T-cell (primary cell): ENCODE measurements at regions not wholly inside any gene's neighbourhood (a gene's known extent, or its start where the extent isn't known, plus 50 kb on each side); places are given as distances from the start of the nearest gene placed in this dataset.

Experiments used
- ATAC-seq, 4 experiments: fragments of 200-7000 bp in 3 of 4; fragments of 150-1000 bp in 1 of 4; cut with Tn5 transposase; replicated peaks in 1 of 4; 1 replicate in 3 of 4; 2 replicates in 1 of 4; pipeline ENCODE4 v1.10.0; 2021; ENCODE audit warnings: moderate library complexity in 3 of 4, mild to moderate bottlenecking in 2 of 4, moderate number of reproducible peaks in 1 of 4
- CTCF ChIA-PET, 2 donors: fragments of 300-600 bp; sonication (Branson Sonifier 250); formaldehyde crosslinking; loops; one replicate each; lab custom pipeline; 2022; ENCODE audit warnings: antibody characterized with exemption in 2 of 2; lab: Charles Lee
- POLR2A ChIA-PET, 2 donors: fragments of 300-600 bp; sonication (Branson Sonifier 250); formaldehyde crosslinking; loops; one replicate each; lab custom pipeline; 2022; ENCODE audit warnings: antibody characterized with exemption in 2 of 2; lab: Charles Lee
- DNase-seq, 35 experiments: peaks; one replicate each; pipeline versions ENCODE4 v3.0.0 to v3.0.0-alpha.2; 2013 to 2023
- H3K27ac ChIP-seq: one replicate; pipeline ENCODE4 v1.5.1; 2013; ENCODE audit warnings: low read length
- H3K27me3 ChIP-seq, 2 experiments: replicated peaks in 1 of 2; 1 replicate in 1 of 2; 2 replicates in 1 of 2; pipeline versions ENCODE4 v1.6.1 to v1.7.0; 2013; ENCODE audit warnings: low read length in 1 of 2, mixed read lengths in 1 of 2; ENCODE audit not compliant: control insufficient read depth in 2 of 2, insufficient read depth in 2 of 2; ENCODE audit errors: extremely low read depth in 1 of 2
- H3K36me3 ChIP-seq, 2 donors: 1 replicate in 1 of 2; 2 replicates in 1 of 2; pipeline versions ENCODE4 v1.6.1 to v1.7.0; 2013; ENCODE audit warnings: low read length in 1 of 2; ENCODE audit not compliant: control insufficient read depth in 2 of 2, insufficient read depth in 1 of 2; ENCODE audit errors: extremely low read depth in 1 of 2
- H3K4me1 ChIP-seq, 2 experiments: 1 replicate in 1 of 2; 2 replicates in 1 of 2; pipeline versions ENCODE4 v1.6.1 to v1.7.0; 2013; ENCODE audit warnings: low read length in 2 of 2, mixed read lengths in 1 of 2; ENCODE audit not compliant: insufficient read depth in 2 of 2, control insufficient read depth in 1 of 2; ENCODE audit errors: extremely low read depth in 1 of 2
- H3K4me3 ChIP-seq, 2 donors: 1 replicate in 1 of 2; 2 replicates in 1 of 2; pipeline versions ENCODE4 v1.5.1 to v1.7.0; 2013; ENCODE audit warnings: mild to moderate bottlenecking in 2 of 2, low read length in 1 of 2, moderate library complexity in 1 of 2; ENCODE audit not compliant: control insufficient read depth in 1 of 2; ENCODE audit errors: extremely low read depth in 1 of 2
- H3K9me3 ChIP-seq: 2 replicates; pipeline ENCODE4 v1.7.0; 2013
- H3K27ac Mint-ChIP-seq, 2 donors: one replicate each; pipeline ENCODE4 v1.8.0; 2020 to 2021; ENCODE audit warnings: mild to moderate bottlenecking in 2 of 2, mixed read lengths in 2 of 2
- H3K27me3 Mint-ChIP-seq, 2 donors: one replicate each; pipeline ENCODE4 v1.8.0; 2021 to 2022; ENCODE audit warnings: mixed read lengths in 2 of 2
- H3K36me3 Mint-ChIP-seq: one replicate; pipeline ENCODE4 v1.8.0; 2021; ENCODE audit warnings: mixed read lengths
- H3K4me1 Mint-ChIP-seq, 3 donors: one replicate each; pipeline ENCODE4 v1.8.0; 2020 to 2022; ENCODE audit warnings: mixed read lengths in 3 of 3, mild to moderate bottlenecking in 1 of 3
- H3K4me3 Mint-ChIP-seq, 3 donors: one replicate each; pipeline ENCODE4 v1.8.0; 2020 to 2022; ENCODE audit warnings: mild to moderate bottlenecking in 3 of 3, mixed read lengths in 3 of 3, moderate library complexity in 3 of 3
- H3K9me3 Mint-ChIP-seq, 3 donors: one replicate each; pipeline ENCODE4 v1.8.0; 2020 to 2022; ENCODE audit warnings: mixed read lengths in 3 of 3
- WGBS: methylation state at CpG from one replicate; pipeline ENCODE4 v1.1.5; 2013; ENCODE audit warnings: missing lambda C conversion rate; ENCODE audit not compliant: insufficient coverage; 5-methylcytosine and 5-hydroxymethylcytosine counted together

DNA sequence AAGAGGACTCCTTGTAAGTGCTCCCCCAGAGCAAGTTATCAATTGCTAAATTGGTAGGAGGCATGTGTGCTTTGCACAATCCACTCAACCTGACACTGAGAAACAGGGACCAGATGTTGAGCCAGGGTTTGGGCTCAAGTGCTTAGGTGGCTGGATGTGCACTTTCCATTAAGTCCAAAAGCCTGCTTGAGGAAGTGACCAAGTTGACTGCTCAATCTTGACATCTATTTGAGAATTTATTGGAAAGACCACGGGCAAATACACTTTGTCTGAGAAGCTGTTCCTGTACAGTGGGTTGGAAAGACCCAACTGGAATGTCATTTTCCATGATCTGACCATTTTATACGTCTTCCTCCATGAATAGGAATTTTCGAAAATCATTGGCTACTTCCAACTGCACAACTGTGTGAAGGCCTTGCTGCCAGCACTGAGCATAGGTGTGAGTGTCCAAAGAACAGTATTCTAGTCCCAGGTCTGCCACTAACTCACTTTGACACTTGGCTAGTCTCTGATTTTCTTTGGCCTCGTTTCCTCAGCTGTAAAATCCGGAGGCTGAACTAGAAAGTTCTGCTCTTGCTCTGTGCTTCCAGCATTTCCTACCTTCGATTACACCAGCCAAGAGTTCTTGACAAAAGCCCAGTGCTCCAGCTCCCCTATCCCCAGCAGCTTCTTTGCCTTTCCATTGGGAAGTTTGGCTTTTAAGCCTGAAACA lies 186.9 kb upstream of the ECI2 start:
- POLR2A ChIA-PET = no interaction called here
- ATAC-seq (no peak), DNase-seq (no peak)
- WGBS = 78% methylated on average over 4 of the region's 6 CpGs
- H3K4me1 Mint-ChIP-seq = no peaks in the 10 kb centered on the region
- no peak overlapping the region for H3K27ac Mint-ChIP-seq
- H3K4me1 ChIP-seq = no peaks in the 10 kb centered on the region
- no peaks in the 10 kb centered on the region for H3K9me3 Mint-ChIP-seq
- H3K27me3 ChIP-seq = peaks cover 0 to under 1% of the 10 kb centered on the region in 2 experiments
- H3K27ac ChIP-seq = no peak overlapping the region
- CTCF ChIA-PET = interaction anchor here in 1 of 2 donors (0.5 kb wide), 1 partner anchor 275 kb away, joined by 3 read pairs; no protein-coding TSS in a partner anchor
- H3K36me3 Mint-ChIP-seq = no peaks in the 10 kb centered on the region
- no peak overlapping the region for H3K4me3 Mint-ChIP-seq
- peaks cover 32 to 34% of the 10 kb centered on the region in 2 donors for H3K27me3 Mint-ChIP-seq
- H3K4me3 ChIP-seq = no peak overlapping the region
- no peaks in the 10 kb centered on the region for H3K9me3 ChIP-seq
- no peaks in the 10 kb centered on the region for H3K36me3 ChIP-seq

DNA sequence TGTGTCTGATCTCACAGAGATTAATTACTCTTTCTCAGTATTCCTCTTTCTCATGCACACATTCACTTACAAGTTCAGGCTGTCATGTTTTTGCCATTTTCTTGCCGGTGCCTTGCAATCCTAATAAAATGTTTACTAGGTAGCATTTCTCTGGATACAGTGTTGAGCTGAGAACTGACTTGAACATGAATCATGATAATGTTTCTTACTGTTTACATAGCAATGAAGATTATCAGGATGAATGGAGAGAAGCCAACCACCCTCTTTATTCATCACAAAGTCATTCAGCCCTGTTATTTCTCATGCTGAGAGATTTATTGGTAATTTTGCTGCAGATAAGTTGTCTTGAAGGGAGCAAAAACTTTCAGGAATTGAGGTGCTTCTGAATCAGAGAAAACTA lies 185.5 kb upstream of the ECI2 start:
- no peak overlapping the region for H3K4me3 ChIP-seq
- H3K4me1 ChIP-seq = no peaks in the 10 kb centered on the region
- Mint-ChIP-seq H3K27me3 (peaks cover 30 to 37% of the 10 kb centered on the region in 2 donors), H3K4me1 (no peaks in the 10 kb centered on the region), H3K27ac (no peak overlapping the region), H3K36me3 (no peaks in the 10 kb centered on the region), H3K4me3 (no peak overlapping the region), H3K9me3 (peaks cover 0 to 2% (median 0%) of the 10 kb centered on the region in 3 donors)
- no CpG with 5 or more reads among the region's 1 CpG for WGBS
- H3K27ac ChIP-seq = no peak overlapping the region
- ChIA-PET POLR2A (no interaction called here), CTCF (no interaction called here)
- H3K9me3 ChIP-seq = no peaks in the 10 kb centered on the region
- H3K36me3 ChIP-seq = no peaks in the 10 kb centered on the region
- no peak for ATAC-seq
- peaks cover 0 to 7% of the 10 kb centered on the region in 2 experiments for H3K27me3 ChIP-seq
- no peak for DNase-seq

DNA sequence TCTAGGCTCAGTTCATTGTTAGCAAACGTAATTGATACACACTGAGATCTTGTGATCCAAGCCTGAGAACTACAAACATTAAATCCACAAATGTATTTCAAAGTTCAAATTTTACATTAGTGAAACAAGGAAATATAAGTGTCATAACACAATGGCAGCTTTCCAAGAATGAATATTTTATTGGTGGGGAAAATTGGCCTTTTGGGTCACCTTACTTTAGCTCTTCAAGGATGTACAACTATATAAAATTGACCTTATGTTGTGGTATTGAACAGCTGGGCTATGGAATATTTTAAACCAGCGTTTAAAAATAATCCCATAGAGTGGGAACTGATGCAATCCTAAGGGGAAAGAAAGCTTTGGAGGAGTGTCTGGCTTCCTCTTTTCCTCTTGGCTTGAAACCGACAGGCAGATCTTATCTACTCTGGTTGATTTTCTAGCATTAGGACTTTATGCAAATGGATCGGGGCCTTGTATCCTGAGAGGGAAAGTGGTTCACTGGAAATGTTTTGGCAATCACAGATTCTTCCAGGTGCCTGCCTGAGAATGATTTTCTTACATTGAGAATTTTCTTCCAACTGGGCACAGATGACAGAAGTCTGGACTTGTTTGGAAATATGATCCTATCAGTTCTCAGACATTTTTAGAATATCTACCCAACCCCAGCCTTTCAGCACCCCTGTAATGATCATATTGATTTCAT lies 184.8 kb upstream of the ECI2 start:
- Histone ChIP-seq H3K4me1 (no peaks in the 10 kb centered on the region), H3K9me3 (no peaks in the 10 kb centered on the region), H3K27me3 (peaks cover 0 to 7% of the 10 kb centered on the region in 2 experiments), H3K36me3 (no peaks in the 10 kb centered on the region), H3K4me3 (no peak overlapping the region), H3K27ac (no peak overlapping the region)
- DNase-seq (no peak), ATAC-seq (no peak)
- H3K4me3 Mint-ChIP-seq = no peak overlapping the region
- no peak overlapping the region for H3K27ac Mint-ChIP-seq
- ChIA-PET CTCF (no interaction called here), POLR2A (no interaction called here)
- 60% methylated on average over 1 of the region's 4 CpGs for WGBS
- no peaks in the 10 kb centered on the region for H3K36me3 Mint-ChIP-seq
- H3K27me3 Mint-ChIP-seq = peaks cover 31 to 42% of the 10 kb centered on the region in 2 donors
- H3K4me1 Mint-ChIP-seq = no peaks in the 10 kb centered on the region
- peaks cover 0 to 6% (median 0%) of the 10 kb centered on the region in 3 donors for H3K9me3 Mint-ChIP-seq

GRCh38 chr6:4318321-4318720 lies 182.9 kb upstream of the ECI2 start:
- no peak for DNase-seq
- Mint-ChIP-seq H3K9me3 (peaks cover 0 to 11% (median 9%) of the 10 kb centered on the region in 3 donors), H3K4me1 (no peaks in the 10 kb centered on the region), H3K27ac (no peak overlapping the region), H3K27me3 (peaks cover 28 to 39% of the 10 kb centered on the region in 2 donors), H3K4me3 (no peak overlapping the region), H3K36me3 (no peaks in the 10 kb centered on the region)
- ATAC-seq = no peak
- WGBS = 89% methylated on average over 1 of the region's 2 CpGs
- peaks cover 0 to 7% of the 10 kb centered on the region in 2 experiments for H3K27me3 ChIP-seq
- no peak overlapping the region for H3K4me3 ChIP-seq
- no peaks in the 10 kb centered on the region for H3K9me3 ChIP-seq
- no peak overlapping the region for H3K27ac ChIP-seq
- ChIA-PET POLR2A (no interaction called here), CTCF (no interaction called here)
- no peaks in the 10 kb centered on the region for H3K4me1 ChIP-seq
- no peaks in the 10 kb centered on the region for H3K36me3 ChIP-seq

GRCh38 chr6:4316867-4317400 lies 181.6 kb upstream of the ECI2 start:
- 0% methylated on average over 3 of the region's 9 CpGs for WGBS
- ATAC-seq (no peak), DNase-seq (no peak)
- Mint-ChIP-seq H3K9me3 (peaks cover 10 to 21% (median 11%) of the 10 kb centered on the region in 3 donors), H3K27ac (no peak overlapping the region), H3K36me3 (no peaks in the 10 kb centered on the region), H3K4me1 (no peaks in the 10 kb centered on the region), H3K27me3 (peaks cover 19 to 30% of the 10 kb centered on the region in 2 donors), H3K4me3 (no peak overlapping the region)
- ChIA-PET POLR2A (no interaction called here), CTCF (no interaction called here)
- Histone ChIP-seq H3K36me3 (no peaks in the 10 kb centered on the region), H3K27ac (no peak overlapping the region), H3K4me3 (no peak overlapping the region), H3K27me3 (peaks cover 0 to 7% of the 10 kb centered on the region in 2 experiments), H3K4me1 (no peaks in the 10 kb centered on the region), H3K9me3 (peaks cover 3% of the 10 kb centered on the region)

GRCh38 chr6:4314201-4314707 lies 178.9 kb upstream of the ECI2 start:
- Mint-ChIP-seq H3K27me3 (peaks cover 13 to 17% of the 10 kb centered on the region in 2 donors), H3K9me3 (peaks cover 27 to 39% (median 30%) of the 10 kb centered on the region in 3 donors), H3K36me3 (no peaks in the 10 kb centered on the region), H3K4me1 (no peaks in the 10 kb centered on the region), H3K27ac (no peak overlapping the region), H3K4me3 (no peak overlapping the region)
- CTCF ChIA-PET = no interaction called here
- POLR2A ChIA-PET = no interaction called here
- Histone ChIP-seq H3K27ac (no peak overlapping the region), H3K9me3 (peaks cover 3% of the 10 kb centered on the region), H3K36me3 (no peaks in the 10 kb centered on the region), H3K27me3 (peaks cover 0 to 7% of the 10 kb centered on the region in 2 experiments), H3K4me3 (no peak overlapping the region), H3K4me1 (no peaks in the 10 kb centered on the region)
- no CpG with 5 or more reads among the region's 2 CpGs for WGBS
- ATAC-seq (no peak), DNase-seq (no peak)
